IgD-negative memory B cell (primary cell): ENCODE measurements at regions not wholly inside any gene's neighbourhood (a gene's known extent, or its start where the extent isn't known, plus 50 kb on each side); places are given as distances from the start of the nearest gene placed in this dataset.
"Not testable (repeated sequence)": the region's sequence is repeated elsewhere in the genome, so short reads cannot be mapped to it uniquely, and the experiment has no call there.

ENCODE experiments used
- H3K27ac Mint-ChIP-seq, 3 donors: one replicate each; pipeline ENCODE4 v1.8.0; 2020 to 2022; ENCODE audit warnings: mild to moderate bottlenecking in 3 of 3, mixed read lengths in 3 of 3, moderate library complexity in 1 of 3
- H3K27me3 Mint-ChIP-seq: one replicate; pipeline ENCODE4 v1.8.0; 2021; ENCODE audit warnings: mixed read lengths
- H3K36me3 Mint-ChIP-seq: one replicate; pipeline ENCODE4 v1.8.0; 2020; ENCODE audit warnings: mild to moderate bottlenecking, mixed read lengths
- H3K4me1 Mint-ChIP-seq, 3 donors: one replicate each; pipeline ENCODE4 v1.8.0; 2020 to 2022; ENCODE audit warnings: mixed read lengths in 3 of 3, mild to moderate bottlenecking in 1 of 3
- H3K4me3 Mint-ChIP-seq, 4 donors: one replicate each; pipeline ENCODE4 v1.8.0; 2020 to 2022; ENCODE audit warnings: mild to moderate bottlenecking in 4 of 4, mixed read lengths in 4 of 4, moderate library complexity in 3 of 4
- H3K9me3 Mint-ChIP-seq, 3 donors: one replicate each; pipeline ENCODE4 v1.8.0; 2020 to 2021; ENCODE audit warnings: mixed read lengths in 3 of 3, mild to moderate bottlenecking in 1 of 3

DNA sequence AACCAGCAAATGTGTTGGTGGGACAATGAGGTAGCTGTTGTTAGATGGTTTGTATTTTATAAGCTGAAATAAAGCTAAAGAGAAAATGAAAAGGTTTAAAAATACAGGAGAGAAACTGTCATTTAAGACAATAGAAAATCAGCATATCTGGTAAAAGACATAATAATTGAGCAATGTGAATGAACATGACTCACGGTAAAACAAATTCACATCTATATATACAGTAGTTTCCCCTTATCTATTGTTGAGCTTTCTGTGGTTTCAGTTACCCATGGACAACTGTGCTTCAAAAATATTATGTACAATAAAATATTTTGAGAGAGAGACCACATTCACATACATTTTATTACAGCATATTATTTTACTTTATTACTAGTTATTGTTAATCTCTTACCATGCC, 1649.8 kb downstream of the EFNA5 start:
- H3K9me3 Mint-ChIP-seq: peaks cover 0 to 15% (median 2%) of the 10 kb centered on the region in 3 donors
- H3K36me3 Mint-ChIP-seq: no peaks in the 10 kb centered on the region
- H3K4me3 Mint-ChIP-seq: no peak overlapping the region
- no peaks in the 10 kb centered on the region for H3K4me1 Mint-ChIP-seq
- no peak overlapping the region for H3K27ac Mint-ChIP-seq
- H3K27me3 Mint-ChIP-seq: no peaks in the 10 kb centered on the region

DNA sequence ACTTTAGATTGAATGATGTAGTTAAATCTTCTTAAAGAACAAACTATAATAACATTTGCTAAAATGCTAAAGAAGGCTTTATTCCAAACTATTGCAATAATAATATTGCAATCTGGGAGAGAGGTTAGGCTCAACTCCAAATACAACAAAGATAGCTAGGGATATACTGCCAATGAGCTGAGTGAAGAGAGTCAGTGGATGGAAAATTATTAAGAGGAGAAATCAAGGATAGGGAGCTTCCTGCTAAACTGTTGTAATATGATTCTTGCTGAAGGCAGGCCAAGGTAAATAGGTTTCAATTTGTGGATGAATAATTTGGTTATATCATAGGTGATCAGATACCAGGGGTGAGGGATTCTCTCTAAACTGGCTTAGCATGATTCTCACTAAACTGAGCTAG, 1651.5 kb downstream of the EFNA5 start:
- no peak overlapping the region for H3K4me3 Mint-ChIP-seq
- no peaks in the 10 kb centered on the region for H3K27me3 Mint-ChIP-seq
- H3K9me3 Mint-ChIP-seq: peaks cover 0 to 11% (median 0%) of the 10 kb centered on the region in 3 donors
- H3K4me1 Mint-ChIP-seq: no peaks in the 10 kb centered on the region
- no peaks in the 10 kb centered on the region for H3K36me3 Mint-ChIP-seq
- no peak overlapping the region for H3K27ac Mint-ChIP-seq

DNA sequence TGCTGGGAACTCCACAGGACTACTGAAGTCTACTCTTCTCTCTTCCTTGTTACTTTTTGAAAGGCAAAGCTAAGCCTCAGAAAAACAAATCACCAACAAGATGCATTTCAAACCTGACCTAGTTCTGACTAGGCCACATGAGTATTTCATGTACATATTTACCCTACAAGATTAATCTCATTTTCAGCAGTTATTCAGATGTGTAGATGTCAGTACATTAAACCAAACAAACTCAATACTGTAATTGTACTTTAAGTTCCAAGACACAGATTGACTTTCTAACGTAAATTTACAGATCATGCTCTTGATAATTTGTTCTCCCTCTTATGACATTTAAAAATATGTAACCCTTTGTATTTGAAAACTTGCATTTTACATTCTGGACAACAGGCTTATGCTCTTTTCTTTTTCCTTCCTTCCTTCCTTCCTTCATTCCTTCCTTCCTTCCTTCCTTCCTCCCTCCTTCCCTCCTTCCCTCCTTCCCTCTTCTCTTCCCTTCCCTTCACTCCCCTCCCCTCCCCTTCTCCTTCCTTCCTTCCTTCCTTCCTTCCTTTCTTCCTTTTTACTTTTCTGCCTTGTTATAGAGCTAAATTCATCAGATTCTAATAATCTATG, 1653.4 kb downstream of the EFNA5 start:
- no peaks in the 10 kb centered on the region for H3K4me1 Mint-ChIP-seq
- no peaks in the 10 kb centered on the region for H3K36me3 Mint-ChIP-seq
- no peak overlapping the region for H3K4me3 Mint-ChIP-seq
- peaks cover 0 to 11% (median 0%) of the 10 kb centered on the region in 3 donors for H3K9me3 Mint-ChIP-seq
- no peaks in the 10 kb centered on the region for H3K27me3 Mint-ChIP-seq
- no peak overlapping the region for H3K27ac Mint-ChIP-seq

DNA sequence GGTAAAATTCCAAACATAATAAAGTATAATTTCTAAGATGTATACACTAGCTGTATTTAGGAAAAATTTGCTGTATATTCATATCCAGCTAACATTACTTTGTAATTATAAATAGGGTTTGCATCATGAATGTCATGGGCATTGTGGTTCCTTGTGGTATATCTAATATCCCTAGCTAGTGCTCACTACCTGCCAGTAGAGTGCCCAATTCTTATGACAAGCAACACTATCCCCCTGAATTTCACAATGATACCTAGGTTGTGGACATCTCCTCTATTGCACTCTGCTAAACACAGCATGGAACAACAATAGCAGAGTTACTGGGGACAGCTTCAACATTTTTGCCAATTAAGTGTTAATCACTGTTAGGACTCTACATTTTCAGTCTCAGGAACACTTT, 1656.5 kb downstream of the EFNA5 start:
- Mint-ChIP-seq H3K4me1 (no peaks in the 10 kb centered on the region), H3K9me3 (peaks cover 0 to 5% (median 2%) of the 10 kb centered on the region in 3 donors), H3K27me3 (no peaks in the 10 kb centered on the region), H3K4me3 (no peak overlapping the region), H3K27ac (no peak overlapping the region), H3K36me3 (no peaks in the 10 kb centered on the region)

DNA sequence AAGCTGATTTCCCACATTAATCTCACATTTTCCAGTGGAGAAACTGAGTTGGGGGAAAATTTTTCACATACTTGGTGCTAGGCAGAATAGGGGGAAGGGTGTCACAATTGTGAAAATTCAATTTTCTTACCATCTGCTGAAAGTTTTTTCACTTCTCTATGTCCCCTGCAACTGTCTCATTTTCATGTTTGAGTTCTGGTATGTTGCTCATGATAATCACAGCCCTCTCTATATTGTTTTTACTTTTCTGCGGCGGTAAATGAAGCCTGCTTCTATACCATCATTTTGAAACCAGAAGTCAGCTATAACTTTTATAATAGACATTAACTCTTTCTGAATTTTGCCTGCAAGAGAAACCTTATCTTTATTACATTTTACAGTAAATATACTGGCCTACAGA, 1664.5 kb downstream of the EFNA5 start:
- Mint-ChIP-seq H3K27me3 (no peaks in the 10 kb centered on the region), H3K9me3 (peaks cover 0 to 20% (median 2%) of the 10 kb centered on the region in 3 donors), H3K4me3 (no peak overlapping the region), H3K27ac (no peak overlapping the region), H3K36me3 (peaks cover 1% of the 10 kb centered on the region), H3K4me1 (no peaks in the 10 kb centered on the region)

DNA sequence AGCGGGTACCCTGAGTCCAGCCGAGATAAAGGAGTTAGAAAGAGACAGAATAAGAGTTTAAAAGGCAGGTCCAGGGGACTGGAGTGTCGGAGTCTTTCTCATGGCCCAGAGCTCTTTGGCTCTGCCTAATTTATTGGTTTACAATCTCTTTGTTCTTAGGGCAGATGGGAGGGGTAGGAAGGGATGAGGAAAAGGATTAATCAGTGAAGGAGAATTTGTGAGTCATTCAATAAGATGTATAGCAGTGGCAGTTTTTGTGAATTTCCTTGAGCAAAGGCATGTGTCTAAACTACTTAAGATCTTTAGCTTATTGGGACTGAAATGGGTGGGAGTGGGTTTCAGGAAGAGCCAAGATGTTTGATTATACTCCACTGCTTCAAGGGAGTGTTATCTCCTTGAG, 1671.7 kb downstream of the EFNA5 start:
- H3K36me3 Mint-ChIP-seq, H3K27me3 Mint-ChIP-seq, H3K4me1 Mint-ChIP-seq, H3K4me3 Mint-ChIP-seq, H3K27ac Mint-ChIP-seq: not testable (repeated sequence)
- peaks cover 5 to 23% (median 6%) of the 10 kb centered on the region in 3 donors for H3K9me3 Mint-ChIP-seq

DNA sequence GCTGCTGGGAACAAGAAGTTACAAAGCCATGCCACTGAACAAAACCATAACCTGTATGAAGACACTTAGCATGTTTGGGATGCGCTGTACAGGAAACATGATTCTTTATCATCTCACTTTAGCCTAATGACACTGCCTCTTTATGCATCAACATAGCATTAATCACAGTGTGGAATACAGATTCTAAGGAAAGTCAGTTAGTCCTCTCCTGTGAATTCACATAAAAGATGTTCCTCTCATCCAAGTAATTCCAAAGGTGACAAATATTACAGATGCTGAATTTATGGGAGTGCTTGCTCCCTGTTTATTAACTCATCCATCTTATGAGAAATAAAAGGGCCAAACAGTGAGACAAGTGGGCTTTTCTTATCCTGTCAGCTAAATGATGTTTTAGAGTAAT, 1677.7 kb downstream of the EFNA5 start:
- peaks cover 0 to 4% (median 0%) of the 10 kb centered on the region in 3 donors for H3K9me3 Mint-ChIP-seq
- H3K36me3 Mint-ChIP-seq: no peaks in the 10 kb centered on the region

DNA sequence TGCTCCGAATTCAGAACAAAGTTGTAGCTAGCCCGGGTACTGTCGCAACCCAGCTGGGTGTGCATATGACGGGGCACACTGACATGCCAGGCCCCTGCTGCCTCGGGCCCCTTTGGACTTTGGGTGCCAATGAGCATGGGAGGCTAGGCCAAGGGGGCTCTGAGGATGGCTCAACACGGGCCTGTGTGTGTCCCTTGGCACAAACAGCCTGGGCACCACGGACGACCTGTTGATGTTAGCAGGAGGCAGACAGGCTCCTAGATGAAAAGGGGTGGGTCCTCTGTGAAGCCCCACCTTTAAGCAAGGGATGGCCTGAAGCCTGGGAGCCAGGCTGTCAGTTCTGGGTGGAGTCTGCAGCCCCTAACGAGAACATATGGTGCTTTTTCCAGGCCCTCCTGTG, 1688.2 kb downstream of the EFNA5 start:
- H3K9me3 Mint-ChIP-seq: peaks cover 2 to 8% (median 4%) of the 10 kb centered on the region in 3 donors

More for the DNA sequence above, 1677.7 kb downstream of the EFNA5 start:
- no peaks in the 10 kb centered on the region for H3K27me3 Mint-ChIP-seq
- H3K27ac Mint-ChIP-seq: no peak overlapping the region
- H3K4me3 Mint-ChIP-seq: no peak overlapping the region
- no peaks in the 10 kb centered on the region for H3K4me1 Mint-ChIP-seq

DNA sequence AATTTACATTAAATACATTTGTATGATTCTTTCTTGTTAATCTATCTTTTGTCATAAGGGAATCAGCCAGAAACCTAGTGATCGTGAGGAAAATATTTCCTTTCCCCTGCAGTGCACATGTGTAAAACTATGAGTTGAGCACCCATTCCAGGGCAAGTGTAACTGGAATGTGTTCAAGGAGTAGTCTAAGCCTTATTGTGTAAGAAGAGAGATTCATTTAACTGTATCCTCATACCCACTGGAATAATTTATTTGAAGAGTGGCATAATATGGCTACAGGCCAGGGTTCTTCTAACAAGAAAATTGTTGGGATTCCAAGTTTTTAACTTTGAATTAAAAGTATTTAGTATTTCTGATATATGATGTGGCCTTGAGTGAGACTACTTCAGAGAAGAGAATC, 1692.7 kb downstream of the EFNA5 start:
- no peak overlapping the region for H3K27ac Mint-ChIP-seq
- H3K4me1 Mint-ChIP-seq: no peaks in the 10 kb centered on the region
- H3K27me3 Mint-ChIP-seq: no peaks in the 10 kb centered on the region
- H3K36me3 Mint-ChIP-seq: no peaks in the 10 kb centered on the region
- no peak overlapping the region for H3K4me3 Mint-ChIP-seq
- peaks cover 0 to 8% (median 4%) of the 10 kb centered on the region in 3 donors for H3K9me3 Mint-ChIP-seq

More for the DNA sequence above, 1688.2 kb downstream of the EFNA5 start:
- Mint-ChIP-seq H3K4me3 (no peak overlapping the region), H3K27me3 (no peaks in the 10 kb centered on the region), H3K4me1 (no peaks in the 10 kb centered on the region), H3K36me3 (no peaks in the 10 kb centered on the region), H3K27ac (no peak overlapping the region)

DNA sequence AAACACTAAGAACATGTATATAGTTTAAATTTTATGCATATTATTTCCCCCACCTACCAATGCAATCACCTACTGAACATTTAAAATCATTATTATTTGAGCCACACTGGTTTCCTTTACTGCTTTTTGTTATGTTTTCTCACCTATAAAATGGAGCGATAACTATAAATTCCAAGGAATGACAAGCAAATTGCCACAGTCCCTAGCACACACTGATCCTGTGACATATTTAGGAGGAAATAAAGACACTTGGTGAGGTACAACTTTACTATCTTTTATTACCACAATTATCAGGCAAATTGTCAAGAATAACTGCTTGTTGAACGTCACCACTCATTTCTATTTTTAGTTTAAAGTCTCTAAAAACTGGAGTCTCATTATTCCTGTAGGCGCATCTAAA, 1693.6 kb downstream of the EFNA5 start:
- H3K9me3 Mint-ChIP-seq: peaks cover 0 to 8% (median 4%) of the 10 kb centered on the region in 3 donors
- H3K27me3 Mint-ChIP-seq: no peaks in the 10 kb centered on the region
- no peak overlapping the region for H3K4me3 Mint-ChIP-seq
- H3K36me3 Mint-ChIP-seq: no peaks in the 10 kb centered on the region
- H3K27ac Mint-ChIP-seq: no peak overlapping the region
- no peaks in the 10 kb centered on the region for H3K4me1 Mint-ChIP-seq

DNA sequence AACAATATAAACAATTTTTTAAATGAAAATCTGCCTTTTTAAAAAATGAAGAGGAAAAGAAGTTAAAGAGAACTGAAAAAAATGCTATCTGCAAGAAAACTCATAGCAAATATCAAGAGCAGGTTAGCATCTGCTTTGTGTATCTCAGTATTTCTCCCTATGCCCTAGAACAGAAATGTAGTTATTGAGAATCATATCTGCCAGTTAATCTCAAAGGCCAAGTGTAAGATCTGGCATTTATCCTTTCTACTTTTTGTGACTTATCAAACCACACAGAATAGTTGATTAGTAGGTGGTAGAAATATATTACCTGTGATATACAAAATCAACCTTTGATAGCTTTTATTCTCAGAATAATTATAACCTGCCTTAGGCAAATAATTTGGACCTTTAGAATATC, 1699.8 kb downstream of the EFNA5 start:
- H3K36me3 Mint-ChIP-seq: peaks cover 2% of the 10 kb centered on the region
- no peak overlapping the region for H3K27ac Mint-ChIP-seq
- peaks cover 0 to 14% (median 8%) of the 10 kb centered on the region in 3 donors for H3K9me3 Mint-ChIP-seq
- H3K4me1 Mint-ChIP-seq: no peaks in the 10 kb centered on the region
- no peak overlapping the region for H3K4me3 Mint-ChIP-seq
- H3K27me3 Mint-ChIP-seq: no peaks in the 10 kb centered on the region

DNA sequence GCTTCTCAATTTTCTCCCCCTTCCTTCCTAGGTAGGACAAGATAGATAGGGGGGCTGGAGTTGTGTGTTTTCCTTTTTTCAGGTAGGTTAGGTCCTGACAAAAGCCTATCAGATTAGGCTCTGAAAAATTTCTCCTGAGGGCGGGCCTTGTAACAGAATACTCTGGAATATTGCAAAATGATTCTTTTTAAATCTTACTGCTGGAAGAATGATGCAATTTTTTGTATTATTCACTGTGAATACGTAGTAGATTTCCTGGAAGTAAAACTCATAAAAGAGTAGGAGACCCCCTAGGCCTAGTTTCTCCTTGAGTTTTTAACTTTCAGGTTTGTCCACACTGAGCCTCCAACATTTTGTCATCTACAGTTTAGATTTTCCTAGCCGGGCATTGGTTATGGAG, 1701.8 kb downstream of the EFNA5 start:
- Mint-ChIP-seq H3K4me1 (no peaks in the 10 kb centered on the region), H3K9me3 (peaks cover 3 to 18% (median 8%) of the 10 kb centered on the region in 3 donors), H3K36me3 (peaks cover 2% of the 10 kb centered on the region), H3K27me3 (no peaks in the 10 kb centered on the region), H3K27ac (no peak overlapping the region), H3K4me3 (no peak overlapping the region)

DNA sequence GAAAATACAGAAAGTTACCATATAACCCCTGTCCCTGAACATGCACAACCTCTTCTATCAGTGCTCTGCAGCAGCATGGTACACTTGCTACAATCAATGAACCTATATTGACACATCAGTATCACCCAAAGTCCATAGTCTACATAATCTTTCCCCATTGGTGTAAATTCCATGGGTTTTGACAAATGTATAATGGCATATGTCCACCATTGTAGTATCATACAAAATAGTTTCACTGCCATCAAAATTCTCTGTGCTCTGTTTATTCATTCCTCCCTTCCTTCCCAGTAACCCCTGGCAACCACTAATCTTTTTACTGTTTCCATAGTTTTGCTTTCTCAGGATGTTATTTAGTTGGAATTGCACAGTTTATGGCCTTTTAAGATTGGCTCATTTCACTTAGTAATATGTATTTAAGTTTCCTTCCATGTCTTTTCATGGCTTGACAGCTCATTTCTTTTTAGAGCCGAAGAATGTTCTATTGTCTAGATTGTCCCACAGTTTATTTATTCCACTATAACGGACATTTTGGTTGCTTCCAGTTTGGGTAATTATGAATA, 1707.0 kb downstream of the EFNA5 start:
- Mint-ChIP-seq H3K4me3 (no peak overlapping the region), H3K4me1 (no peaks in the 10 kb centered on the region)

DNA sequence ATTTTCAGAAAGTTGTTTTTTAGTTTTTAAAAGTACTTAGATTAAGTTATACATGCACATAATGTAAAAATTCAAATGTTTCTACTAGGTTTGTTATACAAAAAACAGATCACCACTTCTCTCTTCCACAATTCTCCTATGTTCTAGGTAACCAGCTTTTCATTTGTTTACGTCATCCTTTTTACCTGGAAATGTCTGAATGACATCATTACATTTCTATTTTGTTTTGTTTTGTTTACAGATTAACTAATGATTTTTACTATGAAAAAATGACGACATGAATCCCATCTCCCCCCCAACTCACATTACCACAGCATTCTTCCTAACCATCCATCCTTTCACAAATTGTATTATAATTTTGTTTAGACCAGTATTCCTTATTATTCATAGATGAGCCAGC, 1709.2 kb downstream of the EFNA5 start:
- Mint-ChIP-seq H3K36me3 (no peaks in the 10 kb centered on the region), H3K27ac (no peak overlapping the region), H3K9me3 (peaks cover 2 to 10% (median 5%) of the 10 kb centered on the region in 3 donors), H3K4me1 (no peaks in the 10 kb centered on the region), H3K27me3 (no peaks in the 10 kb centered on the region), H3K4me3 (no peak overlapping the region)

More for the DNA sequence above, 1707.0 kb downstream of the EFNA5 start:
- H3K9me3 Mint-ChIP-seq: peaks cover 5 to 16% (median 6%) of the 10 kb centered on the region in 3 donors
- no peak overlapping the region for H3K27ac Mint-ChIP-seq
- peaks cover 2% of the 10 kb centered on the region for H3K36me3 Mint-ChIP-seq
- H3K27me3 Mint-ChIP-seq: no peaks in the 10 kb centered on the region

DNA sequence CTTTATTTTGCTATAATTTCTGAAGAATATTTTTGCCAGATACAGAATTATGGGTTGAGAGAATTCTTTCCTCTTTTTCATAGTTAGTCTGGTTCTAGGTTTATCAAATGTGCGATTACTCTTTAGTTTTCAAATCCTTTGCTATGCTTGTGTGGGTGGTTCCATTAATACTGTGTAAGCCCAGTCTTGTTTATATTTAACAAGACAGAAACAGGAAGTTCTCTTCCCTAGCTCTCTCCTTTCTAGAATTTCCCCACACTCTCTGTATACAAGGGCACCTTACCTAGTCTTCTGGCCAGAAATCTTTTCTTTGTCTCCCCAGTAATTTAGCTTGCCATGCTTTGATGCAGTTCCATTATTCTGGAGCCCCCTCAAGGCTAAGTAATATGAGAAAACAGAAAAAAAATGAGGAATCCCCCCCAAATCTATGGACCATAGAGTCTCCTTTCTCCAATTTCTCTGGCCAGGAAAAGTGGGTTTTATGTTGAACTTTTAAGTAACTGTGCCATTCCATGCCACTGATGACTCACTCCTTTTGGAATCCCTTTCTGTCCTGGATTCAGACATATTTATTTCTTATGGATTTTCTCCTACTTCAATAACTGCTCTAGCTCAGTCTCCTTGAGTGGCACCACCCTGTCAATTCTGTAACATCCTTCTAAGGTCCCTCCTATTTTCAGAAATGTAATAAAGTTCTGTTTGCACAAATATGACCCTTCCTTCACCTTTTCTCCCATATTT, 1714.1 kb downstream of the EFNA5 start:
- no peaks in the 10 kb centered on the region for H3K27me3 Mint-ChIP-seq
- H3K4me1 Mint-ChIP-seq: no peaks in the 10 kb centered on the region
- no peaks in the 10 kb centered on the region for H3K36me3 Mint-ChIP-seq

More for the DNA sequence above, 1714.1 kb downstream of the EFNA5 start:
- H3K4me3 Mint-ChIP-seq: no peak overlapping the region
- H3K27ac Mint-ChIP-seq: peak overlapping the region in 1 of 3 donors; percentile 5
- peaks cover 1 to 4% (median 2%) of the 10 kb centered on the region in 3 donors for H3K9me3 Mint-ChIP-seq
